NB4 (cell line): ENCODE measurements at regions not wholly inside any gene's neighbourhood (a gene's known extent, or its start where the extent isn't known, plus 50 kb on each side); places are given as distances from the start of the nearest gene placed in this dataset.

Experiments
- DNase-seq: peaks from one replicate; pipeline ENCODE4 v3.0.0; 2010; ENCODE audit warnings: low read depth
- H3K4me3 ChIP-seq: one replicate; pipeline ENCODE4 v1.5.1; 2011; ENCODE audit warnings: mild to moderate bottlenecking, low read depth, low read length, moderate library complexity
- MYC ChIP-seq: IDR thresholded peaks from 2 replicates; pipeline ENCODE4 v1.6.1; 2011; ENCODE audit warnings: low read depth, low read length
- POLR2A ChIP-seq: IDR thresholded peaks from 2 replicates; pipeline ENCODE4 v1.6.1; 2011; ENCODE audit warnings: mild to moderate bottlenecking; ENCODE audit not compliant: insufficient read length; ENCODE audit errors: extremely low read depth
- TF ChIP-seq, protein P1 (sequence below): IDR thresholded peaks from 2 replicates; pipeline ENCODE4 v1.6.1; 2011; ENCODE audit warnings: low read depth, low read length
- TF ChIP-seq, protein P2 (sequence below): IDR thresholded peaks from one replicate; pipeline ENCODE4 v1.5.1; 2012; ENCODE audit warnings: low read depth, low read length

DNA sequence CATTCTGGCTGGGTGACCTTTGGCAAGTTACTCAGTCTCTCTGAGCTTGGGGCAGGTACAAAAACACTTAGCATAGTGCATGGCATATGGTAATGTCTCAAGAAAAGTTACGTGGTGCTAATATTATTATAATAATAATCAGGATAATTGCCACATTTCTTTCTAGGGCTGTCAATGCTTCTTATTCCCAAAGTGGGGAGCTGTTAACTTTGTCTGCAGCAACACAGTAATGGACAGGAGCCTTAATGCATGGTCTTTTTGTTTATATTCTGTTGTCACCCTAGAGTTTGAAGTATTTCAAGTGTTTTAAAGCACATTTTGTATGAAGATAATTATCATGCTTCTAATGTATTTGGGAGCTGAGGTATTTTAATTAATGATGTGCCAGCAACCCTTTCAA, 121.8 kb downstream of the FHIP1A start:
- H3K4me3 ChIP-seq = no peak overlapping the region
- TF ChIP-seq POLR2A (no peak), MYC (no peak)
- TF ChIP-seq, protein P1, sequence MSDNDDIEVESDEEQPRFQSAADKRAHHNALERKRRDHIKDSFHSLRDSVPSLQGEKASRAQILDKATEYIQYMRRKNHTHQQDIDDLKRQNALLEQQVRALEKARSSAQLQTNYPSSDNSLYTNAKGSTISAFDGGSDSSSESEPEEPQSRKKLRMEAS = no peak
- TF ChIP-seq, protein P2, sequence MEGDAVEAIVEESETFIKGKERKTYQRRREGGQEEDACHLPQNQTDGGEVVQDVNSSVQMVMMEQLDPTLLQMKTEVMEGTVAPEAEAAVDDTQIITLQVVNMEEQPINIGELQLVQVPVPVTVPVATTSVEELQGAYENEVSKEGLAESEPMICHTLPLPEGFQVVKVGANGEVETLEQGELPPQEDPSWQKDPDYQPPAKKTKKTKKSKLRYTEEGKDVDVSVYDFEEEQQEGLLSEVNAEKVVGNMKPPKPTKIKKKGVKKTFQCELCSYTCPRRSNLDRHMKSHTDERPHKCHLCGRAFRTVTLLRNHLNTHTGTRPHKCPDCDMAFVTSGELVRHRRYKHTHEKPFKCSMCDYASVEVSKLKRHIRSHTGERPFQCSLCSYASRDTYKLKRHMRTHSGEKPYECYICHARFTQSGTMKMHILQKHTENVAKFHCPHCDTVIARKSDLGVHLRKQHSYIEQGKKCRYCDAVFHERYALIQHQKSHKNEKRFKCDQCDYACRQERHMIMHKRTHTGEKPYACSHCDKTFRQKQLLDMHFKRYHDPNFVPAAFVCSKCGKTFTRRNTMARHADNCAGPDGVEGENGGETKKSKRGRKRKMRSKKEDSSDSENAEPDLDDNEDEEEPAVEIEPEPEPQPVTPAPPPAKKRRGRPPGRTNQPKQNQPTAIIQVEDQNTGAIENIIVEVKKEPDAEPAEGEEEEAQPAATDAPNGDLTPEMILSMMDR = peak; percentile 12
- peak; percentile 3 for DNase-seq

DNA sequence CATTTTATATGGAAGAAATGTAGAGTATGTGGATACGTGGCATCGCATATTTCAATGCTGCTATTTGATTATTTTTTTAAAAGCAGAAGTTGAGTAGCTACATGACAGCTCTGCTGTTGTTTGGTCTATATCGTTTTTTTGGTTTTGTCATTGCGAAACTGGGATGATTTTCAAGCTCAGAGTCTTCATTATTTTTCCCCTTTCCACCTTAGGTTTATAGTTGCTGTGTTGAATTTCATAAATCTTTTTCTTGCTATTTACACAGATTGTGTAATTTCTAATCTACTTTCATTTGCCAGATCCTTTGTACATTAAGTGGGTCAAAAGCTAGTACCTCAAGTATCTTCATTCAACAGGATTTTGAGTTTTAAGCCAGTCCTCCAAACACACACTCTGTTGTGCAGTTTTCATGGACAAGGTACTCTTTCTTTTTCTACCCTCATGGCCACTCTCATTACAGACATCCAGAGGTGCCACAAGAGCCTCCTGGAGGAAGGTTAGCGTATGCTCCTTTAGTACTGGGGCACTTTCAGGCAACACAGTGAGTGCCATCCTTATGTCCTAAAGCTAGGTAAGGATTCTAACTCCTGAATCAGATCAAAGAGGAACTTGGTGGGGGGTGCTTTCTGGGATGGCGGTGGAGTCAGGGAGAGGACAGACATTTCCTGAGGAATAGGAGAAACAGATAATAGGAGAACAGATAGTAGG, 123.2 kb downstream of the FHIP1A start:
- H3K4me3 ChIP-seq = no peak overlapping the region
- TF ChIP-seq, protein P1 = no peak
- TF ChIP-seq POLR2A = no peak
- TF ChIP-seq, protein P2 = no peak
- TF ChIP-seq MYC = no peak
- peak; percentile 41 for DNase-seq

DNA sequence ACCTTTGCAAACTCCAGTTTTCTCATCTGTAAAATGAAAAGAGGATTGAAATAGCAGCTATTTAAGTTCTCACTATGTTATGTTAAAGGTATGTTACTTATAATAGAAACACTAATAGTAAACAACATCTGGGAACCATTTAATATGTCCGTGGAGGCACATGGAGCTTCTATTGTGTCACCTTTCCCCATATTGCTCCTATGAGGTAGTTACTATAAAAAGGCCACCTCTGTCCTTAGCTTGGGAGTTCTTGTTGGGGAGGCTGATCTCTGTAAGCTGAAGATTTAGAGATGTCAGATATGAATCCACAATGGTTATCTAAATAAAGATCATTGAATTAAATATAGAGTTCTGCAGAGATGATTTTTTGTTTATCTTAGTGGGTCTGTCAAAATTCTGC, 125.2 kb downstream of the FHIP1A start:
- H3K4me3 ChIP-seq = no peak overlapping the region
- no peak for DNase-seq
- TF ChIP-seq, protein P2 = no peak
- TF ChIP-seq, protein P1 = no peak
- TF ChIP-seq POLR2A (no peak), MYC (no peak)

DNA sequence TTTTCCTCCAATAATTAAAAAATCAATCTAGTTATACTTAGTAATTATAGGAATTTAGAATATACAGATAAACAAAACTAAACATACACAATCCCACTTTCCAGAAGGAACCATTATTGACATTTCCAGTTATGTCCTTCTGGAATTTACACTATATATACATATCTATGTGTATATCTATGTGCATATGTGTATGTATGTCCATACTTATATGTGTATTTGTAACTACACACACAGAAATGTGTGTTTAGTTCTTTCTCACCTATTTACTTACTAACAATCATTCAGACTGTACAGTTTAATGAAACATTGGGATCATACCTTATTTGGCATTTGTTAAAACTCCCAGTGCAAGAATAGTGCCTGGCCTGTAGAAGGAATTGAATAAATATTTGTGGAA, 126.4 kb downstream of the FHIP1A start:
- DNase-seq = no peak
- TF ChIP-seq, protein P1 = no peak
- no peak for TF ChIP-seq MYC
- TF ChIP-seq, protein P2 = no peak
- no peak for TF ChIP-seq POLR2A
- no peak overlapping the region for H3K4me3 ChIP-seq

DNA sequence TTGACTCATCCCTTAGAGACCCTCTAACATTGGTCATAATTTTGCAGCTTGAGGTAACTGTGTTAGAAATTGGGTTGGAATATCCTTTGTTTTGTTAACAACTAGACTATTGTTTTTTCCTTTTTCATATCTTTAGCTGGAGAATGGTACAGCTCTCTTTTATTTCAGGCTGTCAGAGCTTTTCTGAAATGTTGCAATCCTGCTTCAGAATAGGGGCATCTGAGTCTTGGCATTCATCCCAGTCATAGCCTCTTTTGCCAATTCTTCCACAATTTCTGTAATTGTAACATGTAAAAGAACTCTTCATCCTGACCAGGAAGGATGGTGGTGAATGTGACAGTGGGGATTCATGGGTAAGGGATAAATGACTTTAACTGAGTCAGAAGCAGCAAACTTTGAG, 128.7 kb downstream of the FHIP1A start:
- TF ChIP-seq MYC (no peak), POLR2A (no peak)
- TF ChIP-seq, protein P2 = no peak
- TF ChIP-seq, protein P1 = no peak
- no peak for DNase-seq
- no peak overlapping the region for H3K4me3 ChIP-seq
